ENCODE measurements at regions not wholly inside any gene's neighbourhood (a gene's known extent, or its start where the extent isn't known, plus 50 kb on each side); places are given as distances from the start of the nearest gene placed in this dataset.
"Not testable (repeated sequence)": the region's sequence is repeated elsewhere in the genome, so short reads cannot be mapped to it uniquely, and the experiment has no call there.

- no peaks in the 10 kb centered on the region for H4K20me1 ChIP-seq (ENCODE audit: insufficient read depth)
- no peaks in the 10 kb centered on the region for H3K79me2 ChIP-seq (replicated peaks; ENCODE audit: insufficient read depth, low read length)
- no peaks in the 10 kb centered on the region for H3K9me3 ChIP-seq (ENCODE audit: low read length)
- no peak overlapping the region for H3K4me2 ChIP-seq (ENCODE audit: low read length)
- no peaks in the 10 kb centered on the region for H3K27me3 ChIP-seq (ENCODE audit: insufficient read depth, low read depth, low read length)
- TF ChIP-seq CTCF (IDR thresholded peaks at IDR 0.05; ENCODE audit: poor library complexity, severe bottlenecking) (no peak), SMC3 (conservative IDR thresholded peaks at IDR 0.05; ENCODE audit: poor library complexity) (no peak), MXI1 (conservative IDR thresholded peaks at IDR 0.05; ENCODE audit: poor library complexity, severe bottlenecking) (no peak), RAD21 (conservative IDR thresholded peaks at IDR 0.05) (no peak), REST (IDR thresholded peaks at IDR 0.05; ENCODE audit: borderline replicate concordance) (no peak), POLR2AphosphoS5 (IDR thresholded peaks at IDR 0.05) (no peak), TAF1 (IDR thresholded peaks at IDR 0.05; ENCODE audit: low read depth) (no peak), EZH2 (IDR thresholded peaks at IDR 0.05; ENCODE audit: borderline replicate concordance, insufficient read depth, low read length, poor library complexity, severe bottlenecking) (no peak), EP300 (conservative IDR thresholded peaks at IDR 0.05; ENCODE audit: poor library complexity, severe bottlenecking) (no peak)
- no peaks in the 10 kb centered on the region for H3F3A ChIP-seq (ENCODE audit: insufficient read depth, low read length, poor library complexity, severe bottlenecking)
- no peaks in the 10 kb centered on the region for H3K36me3 ChIP-seq (ENCODE audit: insufficient read depth, low read length)
- no peak overlapping the region for H2AFZ ChIP-seq (ENCODE audit: low read depth, low read length)
- H3K27ac ChIP-seq (ENCODE audit: low read length): no peak overlapping the region
- H3K9me2 ChIP-seq (ENCODE audit: insufficient read depth, low read length): no peaks in the 10 kb centered on the region
- no peak overlapping the region for H3K9ac ChIP-seq (ENCODE audit: low read length)
- H3K4me3 ChIP-seq (ENCODE audit: low read length): no peak overlapping the region
Observed at GRCh38 chr9:105021917-105022316, 94.0 kb upstream of the ABCA1 start.

GRCh38 chr9:105022545-105022944, 94.6 kb upstream of the ABCA1 start:
- H3K27ac ChIP-seq (ENCODE audit: low read length); H2AFZ ChIP-seq (ENCODE audit: low read depth, low read length); H4K20me1 ChIP-seq (ENCODE audit: insufficient read depth); H3K27me3 ChIP-seq (ENCODE audit: insufficient read depth, low read depth, low read length); H3K9ac ChIP-seq (ENCODE audit: low read length); H3K79me2 ChIP-seq (replicated peaks; ENCODE audit: insufficient read depth, low read length); H3K4me3 ChIP-seq (ENCODE audit: low read length); H3K36me3 ChIP-seq (ENCODE audit: insufficient read depth, low read length); H3K9me3 ChIP-seq (ENCODE audit: low read length); H3K4me2 ChIP-seq (ENCODE audit: low read length); H3F3A ChIP-seq (ENCODE audit: insufficient read depth, low read length, poor library complexity, severe bottlenecking); H3K9me2 ChIP-seq (ENCODE audit: insufficient read depth, low read length): not testable (repeated sequence)

- H3K4me2 ChIP-seq (ENCODE audit: low read length): no peak overlapping the region
- H4K20me1 ChIP-seq (ENCODE audit: insufficient read depth): no peaks in the 10 kb centered on the region
- no peaks in the 10 kb centered on the region for H3K9me2 ChIP-seq (ENCODE audit: insufficient read depth, low read length)
- no peak overlapping the region for H3K9ac ChIP-seq (ENCODE audit: low read length)
- H3K9me3 ChIP-seq (ENCODE audit: low read length): no peaks in the 10 kb centered on the region
- no peak for TF ChIP-seq TAF1 (IDR thresholded peaks at IDR 0.05; ENCODE audit: low read depth)
- TF ChIP-seq RAD21 (conservative IDR thresholded peaks at IDR 0.05): no peak
- TF ChIP-seq EZH2 (IDR thresholded peaks at IDR 0.05; ENCODE audit: borderline replicate concordance, insufficient read depth, low read length, poor library complexity, severe bottlenecking): no peak
- TF ChIP-seq EP300 (conservative IDR thresholded peaks at IDR 0.05; ENCODE audit: poor library complexity, severe bottlenecking): no peak
- TF ChIP-seq REST (IDR thresholded peaks at IDR 0.05; ENCODE audit: borderline replicate concordance): no peak
- TF ChIP-seq SMC3 (conservative IDR thresholded peaks at IDR 0.05; ENCODE audit: poor library complexity): no peak
- TF ChIP-seq CTCF (IDR thresholded peaks at IDR 0.05; ENCODE audit: poor library complexity, severe bottlenecking): no peak
- TF ChIP-seq POLR2AphosphoS5 (IDR thresholded peaks at IDR 0.05): no peak
- TF ChIP-seq MXI1 (conservative IDR thresholded peaks at IDR 0.05; ENCODE audit: poor library complexity, severe bottlenecking): no peak
- H2AFZ ChIP-seq (ENCODE audit: low read depth, low read length): no peak overlapping the region
- H3K79me2 ChIP-seq (replicated peaks; ENCODE audit: insufficient read depth, low read length): no peaks in the 10 kb centered on the region
- no peaks in the 10 kb centered on the region for H3K36me3 ChIP-seq (ENCODE audit: insufficient read depth, low read length)
- H3K27me3 ChIP-seq (ENCODE audit: insufficient read depth, low read depth, low read length): no peaks in the 10 kb centered on the region
- H3F3A ChIP-seq (ENCODE audit: insufficient read depth, low read length, poor library complexity, severe bottlenecking): no peaks in the 10 kb centered on the region
- no peak overlapping the region for H3K4me3 ChIP-seq (ENCODE audit: low read length)
- H3K27ac ChIP-seq (ENCODE audit: low read length): no peak overlapping the region
Observed at GRCh38 chr9:105023788-105024187, 95.8 kb upstream of the ABCA1 start.
